ENCODE measurements at regions not wholly inside any gene's neighbourhood (a gene's known extent, or its start where the extent isn't known, plus 50 kb on each side); places are given as distances from the start of the nearest gene placed in this dataset.

DNA sequence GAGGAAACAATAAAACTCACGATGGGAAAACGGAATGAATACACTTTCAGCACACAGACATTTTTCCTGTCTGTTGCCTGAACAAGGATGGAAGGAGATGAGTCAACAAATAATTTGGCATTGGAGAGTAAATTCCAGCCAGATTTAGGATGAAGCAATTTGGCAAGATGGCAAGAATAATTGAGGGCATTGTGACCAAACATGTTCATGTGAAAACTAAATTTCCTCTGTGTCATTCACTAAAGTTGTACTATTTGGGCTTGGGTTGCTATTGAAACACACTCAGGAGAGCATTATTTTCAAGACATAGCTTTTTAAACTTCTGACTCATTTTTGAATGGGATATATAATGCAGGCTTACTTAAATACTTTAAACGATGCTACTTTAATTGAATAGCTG, 1614.4 kb downstream of the PCDH19 start:
- DNase-seq (ENCODE audit: low spot score), result peak; percentile 3

DNA sequence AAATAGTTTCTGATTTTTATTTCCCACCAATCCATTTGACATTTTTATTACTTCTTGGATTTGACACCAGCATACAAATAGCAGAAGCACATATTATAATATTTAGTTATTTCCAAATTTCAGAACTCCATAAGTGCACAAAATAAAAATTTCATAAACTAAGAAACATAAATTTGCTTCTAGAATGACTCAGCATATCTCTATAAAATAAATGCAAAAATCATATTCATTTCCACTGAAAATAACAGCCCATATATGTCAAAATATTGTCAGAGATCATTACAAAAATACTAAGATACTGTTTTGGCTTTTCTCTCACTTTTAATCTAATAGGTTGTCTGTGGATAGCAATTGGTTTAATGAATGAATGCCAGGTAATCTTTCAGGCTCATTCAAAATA, 1654.2 kb downstream of the PCDH19 start:
- DNase-seq (ENCODE audit: low spot score), result no peak

GRCh38 chrX:98731821-98732220, 1678.3 kb downstream of the PCDH19 start:
- DNase-seq (ENCODE audit: low spot score), result no peak

DNA sequence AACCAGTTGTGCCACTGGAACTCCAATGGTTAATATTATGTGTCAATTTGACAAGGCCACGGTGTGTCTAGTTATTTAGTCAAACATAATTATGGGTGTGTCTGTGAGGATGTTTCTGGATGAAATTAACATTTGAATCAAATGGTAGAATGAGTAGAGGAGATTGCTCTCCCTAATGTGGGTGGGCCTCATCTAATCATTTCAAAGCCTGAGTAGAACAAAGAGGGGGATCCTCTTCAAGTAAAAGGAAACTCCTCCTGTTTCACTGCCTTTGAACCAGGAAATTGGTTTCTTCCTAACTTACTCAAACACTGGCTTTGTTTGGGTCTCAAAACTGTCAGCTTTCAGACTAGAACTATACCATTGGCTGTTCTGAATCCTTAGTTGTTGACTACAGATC, 1692.1 kb downstream of the PCDH19 start:
- no peak for DNase-seq (ENCODE audit: low spot score)
